H1 (cell line): ENCODE measurements at regions not wholly inside any gene's neighbourhood (a gene's known extent, or its start where the extent isn't known, plus 50 kb on each side); places are given as distances from the start of the nearest gene placed in this dataset.

Source experiments
- CBX8 ChIP-seq: fragments of 300-800, 300-1000 bp; sonication (generic); IDR thresholded peaks from 2 replicates; pipeline ENCODE4 v1.7.1; 2016; ENCODE audit warnings: low read depth, low read length, borderline replicate concordance
- CEBPB ChIP-seq: IDR thresholded peaks from 2 replicates; pipeline ENCODE4 v1.6.1; 2012; ENCODE audit warnings: low read depth, low read length
- CHD2 ChIP-seq: IDR thresholded peaks from 2 replicates; pipeline ENCODE4 v1.6.1; 2012; ENCODE audit warnings: low read length, improper control_type of control experiment
- CREB1 ChIP-seq: IDR thresholded peaks from 2 replicates; pipeline ENCODE4 v1.6.1; 2012; ENCODE audit warnings: inconsistent platforms
- GABPA ChIP-seq: IDR thresholded peaks from 2 replicates; pipeline ENCODE4 v1.6.1; 2011; ENCODE audit warnings: mild to moderate bottlenecking, low read length, moderate library complexity, borderline replicate concordance; ENCODE audit not compliant: insufficient read depth
- KDM4A ChIP-seq: IDR thresholded peaks from one replicate; pipeline ENCODE4 v1.7.1; 2012; ENCODE audit warnings: low read depth, mild to moderate bottlenecking, moderate library complexity, low read length, inconsistent platforms; ENCODE audit not compliant: severe bottlenecking
- NANOG ChIP-seq: IDR thresholded peaks from 2 replicates; pipeline ENCODE4 v1.6.1; 2011; ENCODE audit warnings: low read length, low read depth, mild to moderate bottlenecking, inconsistent platforms; ENCODE audit not compliant: insufficient read depth, poor library complexity, severe bottlenecking
- RAD21 ChIP-seq, 2 experiments: IDR thresholded peaks in 1 of 2; conservative IDR thresholded peaks in 1 of 2; 2 replicates each; pipeline ENCODE4 v1.6.1; 2011; ENCODE audit warnings: low read depth in 2 of 2, low read length in 2 of 2, improper control_type of control experiment in 1 of 2, inconsistent platforms in 1 of 2, mild to moderate bottlenecking in 1 of 2, moderate library complexity in 1 of 2
- SRF ChIP-seq: IDR thresholded peaks from 2 replicates; pipeline ENCODE4 v1.6.1; 2011; ENCODE audit warnings: mild to moderate bottlenecking, low read depth, low read length, moderate library complexity
- USF2 ChIP-seq: IDR thresholded peaks from 2 replicates; pipeline ENCODE4 v1.6.1; 2011; ENCODE audit warnings: low read length, improper control_type of control experiment

GRCh38 chr2:8022908-8023640 lies 658.8 kb upstream of the ID2 start (continued):
- no peak for TF ChIP-seq GABPA
- TF ChIP-seq CBX8: no peak
- no peak for TF ChIP-seq NANOG
- no peak for TF ChIP-seq SRF
- TF ChIP-seq CHD2: no peak
- no peak for TF ChIP-seq KDM4A
- no peak for TF ChIP-seq RAD21 (IDR thresholded peaks at IDR 0.05 in 1 of 2, conservative IDR thresholded peaks at IDR 0.05 in 1 of 2; ENCODE audit: low read depth in 2 of 2, low read length in 2 of 2)
- no peak for TF ChIP-seq USF2
- TF ChIP-seq CREB1: no peak
- TF ChIP-seq CEBPB: no peak
